ENCODE measurements at regions not wholly inside any gene's neighbourhood (a gene's known extent, or its start where the extent isn't known, plus 50 kb on each side); places are given as distances from the start of the nearest gene placed in this dataset.

- H3K4me3 ChIP-seq (ENCODE audit: low read depth, low read length), result no peak overlapping the region
- DNase-seq (ENCODE audit: low read depth), result no peak
- no peak for TF ChIP-seq CTCF (IDR thresholded peaks at IDR 0.05; ENCODE audit: control insufficient read depth, extremely low read depth, insufficient read depth)
Observed at GRCh38 chr3:107082527-107082926, 294.7 kb upstream of the CCDC54 start.

GRCh38 chr3:107085261-107085660, 292.0 kb upstream of the CCDC54 start:
- H3K4me3 ChIP-seq (ENCODE audit: low read depth, low read length), result no peak overlapping the region
- TF ChIP-seq CTCF (IDR thresholded peaks at IDR 0.05; ENCODE audit: control insufficient read depth, extremely low read depth, insufficient read depth), result no peak
- no peak for DNase-seq (ENCODE audit: low read depth)

- no peak overlapping the region for H3K4me3 ChIP-seq (ENCODE audit: low read depth, low read length)
- DNase-seq (ENCODE audit: low read depth), result no peak
- TF ChIP-seq CTCF (IDR thresholded peaks at IDR 0.05; ENCODE audit: control insufficient read depth, extremely low read depth, insufficient read depth), result no peak
Observed at GRCh38 chr3:107092121-107092520, 285.1 kb upstream of the CCDC54 start.

- DNase-seq (ENCODE audit: low read depth), result no peak
- no peak for TF ChIP-seq CTCF (IDR thresholded peaks at IDR 0.05; ENCODE audit: control insufficient read depth, extremely low read depth, insufficient read depth)
Observed at GRCh38 chr3:107098864-107099263, 278.4 kb upstream of the CCDC54 start.

GRCh38 chr3:107100137-107100536, 277.1 kb upstream of the CCDC54 start:
- no peak for TF ChIP-seq CTCF (IDR thresholded peaks at IDR 0.05; ENCODE audit: control insufficient read depth, extremely low read depth, insufficient read depth)
- DNase-seq (ENCODE audit: low read depth), result no peak
- H3K4me3 ChIP-seq (ENCODE audit: low read depth, low read length), result no peak overlapping the region

More at GRCh38 chr3:107098864-107099263, 278.4 kb upstream of the CCDC54 start:
- H3K4me3 ChIP-seq (ENCODE audit: low read depth, low read length), result no peak overlapping the region

- DNase-seq (ENCODE audit: low read depth), result no peak
- no peak for TF ChIP-seq CTCF (IDR thresholded peaks at IDR 0.05; ENCODE audit: control insufficient read depth, extremely low read depth, insufficient read depth)
- H3K4me3 ChIP-seq (ENCODE audit: low read depth, low read length), result no peak overlapping the region
Observed at GRCh38 chr3:107100573-107100972, 276.7 kb upstream of the CCDC54 start.

- no peak overlapping the region for H3K4me3 ChIP-seq (ENCODE audit: low read depth, low read length)
- TF ChIP-seq CTCF (IDR thresholded peaks at IDR 0.05; ENCODE audit: control insufficient read depth, extremely low read depth, insufficient read depth), result no peak
- DNase-seq (ENCODE audit: low read depth), result no peak
Observed at GRCh38 chr3:107103786-107104185, 273.5 kb upstream of the CCDC54 start.

Data from LNCaP clone FGC (cell line).